ENCODE measurements at regions not wholly inside any gene's neighbourhood (a gene's known extent, or its start where the extent isn't known, plus 50 kb on each side); places are given as distances from the start of the nearest gene placed in this dataset.

GRCh38 chr12:45611495-45611894 is 118.0 kb upstream of the ARID2 start:
- TF ChIP-seq CTCF (IDR thresholded peaks at IDR 0.05) (no peak), POLR2A (IDR thresholded peaks at IDR 0.05) (no peak)
